ENCODE measurements at regions not wholly inside any gene's neighbourhood (a gene's known extent, or its start where the extent isn't known, plus 50 kb on each side); places are given as distances from the start of the nearest gene placed in this dataset.

DNA sequence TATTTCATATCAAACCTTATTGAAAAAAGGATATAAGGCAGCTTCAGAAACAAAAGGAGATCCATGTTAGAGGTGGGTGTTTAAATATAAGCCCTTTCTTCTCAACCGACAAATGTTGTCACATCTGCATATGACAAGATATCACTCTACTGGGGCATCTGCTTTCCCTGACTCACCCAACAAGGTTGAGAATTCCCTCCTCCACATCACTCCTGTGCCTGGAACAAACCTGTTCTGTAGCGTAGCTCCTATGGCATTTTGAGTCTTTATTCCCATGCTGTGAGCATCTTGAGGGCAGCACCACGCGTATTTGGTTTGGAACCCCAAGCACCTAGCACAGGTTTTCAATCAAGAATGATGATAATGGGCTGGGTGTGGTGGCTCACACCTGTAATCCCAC is 59.4 kb upstream of the ZFHX3 start (continued):
- no peak for TF ChIP-seq EZH2 (IDR thresholded peaks at IDR 0.05; ENCODE audit: low read depth, low read length, severe bottlenecking)

Data from H1 (cell line).